HL-60 (cell line): ENCODE measurements at regions not wholly inside any gene's neighbourhood (a gene's known extent, or its start where the extent isn't known, plus 50 kb on each side); places are given as distances from the start of the nearest gene placed in this dataset.

Source experiments
- DNase-seq, 2 experiments: peaks; one replicate each; pipeline ENCODE4 v3.0.0-alpha.2; 2010 to 2020; ENCODE audit warnings: low read depth in 1 of 2, low spot score in 1 of 2
- H3K27ac ChIP-seq: fragments of 250-450 bp; sonication (Bioruptor Pico); replicated peaks from 2 replicates; pipeline ENCODE4 v1.5.1; 2020; ENCODE audit warnings: mild to moderate bottlenecking, moderate library complexity
- H3K27me3 ChIP-seq: fragments of 250-450 bp; sonication (Bioruptor Pico); 2 replicates; pipeline ENCODE4 v1.5.1; 2021; ENCODE audit warnings: mild to moderate bottlenecking, moderate library complexity; ENCODE audit not compliant: insufficient read depth, poor library complexity, severe bottlenecking
- H3K4me3 ChIP-seq: replicated peaks from 2 replicates; pipeline ENCODE4 v1.5.1; 2011; ENCODE audit warnings: mild to moderate bottlenecking, control low read depth, low read length; ENCODE audit not compliant: insufficient read depth
- GABPA ChIP-seq: IDR thresholded peaks from 2 replicates; pipeline ENCODE4 v1.6.1; 2012; ENCODE audit warnings: low read depth
- POLR2AphosphoS5 ChIP-seq: IDR thresholded peaks from 2 replicates; pipeline ENCODE4 v1.6.1; 2012; ENCODE audit warnings: low read depth
- REST ChIP-seq: IDR thresholded peaks from 2 replicates; pipeline ENCODE4 v1.6.1; 2012; ENCODE audit warnings: low read depth; ENCODE audit not compliant: insufficient replicate concordance
- SPI1 ChIP-seq: IDR thresholded peaks from 2 replicates; pipeline ENCODE4 v1.6.1; 2012; ENCODE audit warnings: low read depth, mild to moderate bottlenecking, borderline replicate concordance
- TF ChIP-seq, protein P1 (sequence below): IDR thresholded peaks from one replicate; pipeline ENCODE4 v1.5.1; 2011; ENCODE audit warnings: low read length, control low read depth, inconsistent platforms; ENCODE audit not compliant: insufficient read depth

DNA sequence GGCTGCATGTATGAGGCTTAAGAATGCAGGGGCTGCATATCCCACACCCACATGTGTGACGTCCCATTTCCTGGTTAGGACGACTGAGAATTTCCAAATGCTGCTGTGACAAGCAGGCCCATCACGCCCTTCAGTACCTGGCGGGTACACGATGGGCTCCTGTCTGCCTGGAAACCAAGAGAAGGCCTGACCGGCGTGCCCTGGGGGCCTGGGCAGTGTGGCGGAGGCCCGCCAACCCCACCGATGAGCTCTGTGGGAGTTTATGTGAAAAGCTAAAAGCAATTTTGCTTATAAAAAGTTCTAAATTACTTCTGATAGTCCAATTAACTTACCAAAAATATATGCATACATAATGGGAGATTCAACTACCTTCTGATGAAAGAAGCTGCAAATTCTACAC, 837.3 kb downstream of the GALR1 start:
- Histone ChIP-seq H3K4me3 (no peak overlapping the region), H3K27ac (no peak overlapping the region), H3K27me3 (no peaks in the 10 kb centered on the region)
- DNase-seq = no peak
- no peak for TF ChIP-seq REST
- no peak for TF ChIP-seq POLR2AphosphoS5
- TF ChIP-seq GABPA = no peak
- TF ChIP-seq SPI1 = no peak
- TF ChIP-seq, protein P1, sequence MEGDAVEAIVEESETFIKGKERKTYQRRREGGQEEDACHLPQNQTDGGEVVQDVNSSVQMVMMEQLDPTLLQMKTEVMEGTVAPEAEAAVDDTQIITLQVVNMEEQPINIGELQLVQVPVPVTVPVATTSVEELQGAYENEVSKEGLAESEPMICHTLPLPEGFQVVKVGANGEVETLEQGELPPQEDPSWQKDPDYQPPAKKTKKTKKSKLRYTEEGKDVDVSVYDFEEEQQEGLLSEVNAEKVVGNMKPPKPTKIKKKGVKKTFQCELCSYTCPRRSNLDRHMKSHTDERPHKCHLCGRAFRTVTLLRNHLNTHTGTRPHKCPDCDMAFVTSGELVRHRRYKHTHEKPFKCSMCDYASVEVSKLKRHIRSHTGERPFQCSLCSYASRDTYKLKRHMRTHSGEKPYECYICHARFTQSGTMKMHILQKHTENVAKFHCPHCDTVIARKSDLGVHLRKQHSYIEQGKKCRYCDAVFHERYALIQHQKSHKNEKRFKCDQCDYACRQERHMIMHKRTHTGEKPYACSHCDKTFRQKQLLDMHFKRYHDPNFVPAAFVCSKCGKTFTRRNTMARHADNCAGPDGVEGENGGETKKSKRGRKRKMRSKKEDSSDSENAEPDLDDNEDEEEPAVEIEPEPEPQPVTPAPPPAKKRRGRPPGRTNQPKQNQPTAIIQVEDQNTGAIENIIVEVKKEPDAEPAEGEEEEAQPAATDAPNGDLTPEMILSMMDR = no peak

DNA sequence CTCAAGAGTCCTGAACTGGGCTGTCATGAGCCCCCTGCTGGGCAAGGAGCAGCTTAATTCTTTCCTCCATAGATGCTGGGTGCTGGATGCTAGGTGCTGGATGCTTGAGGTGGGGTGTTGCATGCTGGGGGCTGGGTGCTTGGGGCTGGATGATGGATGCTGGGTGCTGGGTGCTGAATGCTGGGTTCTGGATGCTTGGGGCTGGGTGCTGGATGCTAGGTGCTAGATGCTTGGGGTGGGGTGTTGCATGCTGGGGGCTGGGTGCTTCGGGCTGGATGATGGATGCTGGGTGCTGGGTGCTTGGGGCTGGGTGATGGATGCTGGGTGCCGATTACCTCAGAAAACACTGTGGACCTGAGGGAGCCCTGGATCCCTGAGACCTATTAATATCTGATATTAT, 837.7 kb downstream of the GALR1 start:
- DNase-seq = no peak

DNA sequence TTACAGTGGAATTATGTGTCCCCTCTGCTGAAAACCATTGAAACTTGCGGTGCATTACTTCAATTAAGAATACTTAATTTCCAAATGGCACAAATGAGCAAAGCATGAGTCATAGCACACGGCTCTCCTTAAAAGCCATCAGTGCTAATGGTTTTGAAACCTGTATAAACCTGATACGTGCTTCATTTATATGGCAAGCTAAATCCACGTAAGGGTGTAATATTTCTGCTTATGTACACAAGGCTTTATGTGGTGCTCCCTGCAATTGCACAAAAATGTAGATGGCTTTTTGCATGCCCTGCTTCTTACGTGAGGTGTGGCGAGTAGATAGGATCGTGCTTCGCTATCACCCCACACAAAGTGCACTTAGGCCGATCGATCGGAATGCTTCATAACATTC, 840.9 kb downstream of the GALR1 start:
- no peak for DNase-seq
- TF ChIP-seq POLR2AphosphoS5 (no peak), GABPA (no peak), REST (no peak), SPI1 (no peak)
- TF ChIP-seq, protein P1 = no peak
- H3K4me3 ChIP-seq = no peak overlapping the region
- no peak overlapping the region for H3K27ac ChIP-seq
- no peaks in the 10 kb centered on the region for H3K27me3 ChIP-seq

More for the DNA sequence above, 837.7 kb downstream of the GALR1 start:
- no peaks in the 10 kb centered on the region for H3K27me3 ChIP-seq
- TF ChIP-seq REST = no peak
- TF ChIP-seq, protein P1 = no peak
- no peak for TF ChIP-seq SPI1
- TF ChIP-seq POLR2AphosphoS5 = no peak
- no peak for TF ChIP-seq GABPA
- no peak overlapping the region for H3K4me3 ChIP-seq
- no peak overlapping the region for H3K27ac ChIP-seq
